ENCODE measurements at regions not wholly inside any gene's neighbourhood (a gene's known extent, or its start where the extent isn't known, plus 50 kb on each side); places are given as distances from the start of the nearest gene placed in this dataset.

GRCh38 chr13:24081387-24081786 lies 79.1 kb upstream of the SPATA13 start:
- no peak for DNase-seq (ENCODE audit: low read depth)
- H3K4me3 ChIP-seq (ENCODE audit: low read length): no peak overlapping the region
- TF ChIP-seq CTCF (conservative IDR thresholded peaks at IDR 0.05; ENCODE audit: low read length): no peak

- no peak for TF ChIP-seq CTCF (conservative IDR thresholded peaks at IDR 0.05; ENCODE audit: low read length)
- H3K4me3 ChIP-seq (ENCODE audit: low read length): no peak overlapping the region
- no peak for DNase-seq (ENCODE audit: low read depth)
Observed at GRCh38 chr13:24083141-24083540, 77.4 kb upstream of the SPATA13 start.

DNA sequence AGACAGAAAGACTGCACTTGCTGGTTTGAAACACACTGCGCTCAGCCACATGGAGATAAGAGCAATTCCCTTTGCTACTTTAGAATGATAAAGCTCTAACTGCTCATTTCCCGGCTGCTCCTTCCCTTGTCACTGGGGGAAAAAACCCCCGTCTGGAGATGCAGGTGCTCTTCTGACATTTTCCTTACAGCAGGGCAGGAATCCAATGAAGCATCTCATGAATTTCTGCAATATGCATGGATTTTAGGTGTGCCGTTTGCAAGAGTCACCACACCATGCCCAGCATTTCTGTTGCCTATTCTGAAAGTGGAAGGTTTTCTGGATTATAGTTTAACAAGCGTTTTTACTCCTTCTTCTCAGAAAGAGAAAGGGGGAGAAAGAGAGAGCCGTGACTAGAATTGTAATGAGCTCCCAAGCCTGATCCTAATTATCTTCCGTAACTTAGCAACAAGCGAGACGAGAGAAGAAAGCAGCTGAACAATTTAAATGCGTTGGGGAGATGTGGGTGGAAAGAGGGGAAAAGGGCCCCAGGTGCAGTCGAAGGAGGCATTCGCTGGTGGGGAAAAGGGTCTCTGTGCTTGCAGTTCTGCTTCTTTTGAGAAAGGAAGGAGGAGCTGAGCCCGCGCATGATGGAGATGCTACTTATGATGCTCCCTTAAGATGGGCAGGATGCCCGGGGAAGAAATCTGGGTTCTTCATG lies 76.6 kb upstream of the SPATA13 start:
- DNase-seq (ENCODE audit: low read depth): no peak
- H3K4me3 ChIP-seq (ENCODE audit: low read length): no peak overlapping the region; the same call in 1 of the 2 replicates
- TF ChIP-seq CTCF (conservative IDR thresholded peaks at IDR 0.05; ENCODE audit: low read length): no peak

DNA sequence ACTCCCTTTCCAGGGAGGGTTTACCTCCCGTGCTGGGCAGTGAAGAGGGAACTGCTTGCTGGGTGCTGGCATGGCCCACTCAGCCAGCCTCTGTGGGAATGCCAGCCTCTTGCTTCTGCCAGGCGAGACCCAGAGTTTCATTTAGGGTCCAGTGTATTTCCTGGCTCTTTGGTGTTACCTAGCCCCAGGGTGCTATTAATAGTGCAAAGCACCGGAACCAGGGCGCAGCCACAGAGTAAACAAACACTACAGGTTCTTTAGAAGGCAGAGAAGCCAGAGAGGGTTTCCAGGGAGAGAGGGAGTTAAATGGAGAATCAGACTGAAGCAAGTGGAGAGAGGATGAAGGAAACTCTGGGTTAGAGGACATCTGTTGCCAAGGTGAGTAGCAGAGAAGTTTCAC lies 74.9 kb upstream of the SPATA13 start:
- no peak overlapping the region for H3K4me3 ChIP-seq (ENCODE audit: low read length)
- TF ChIP-seq CTCF (conservative IDR thresholded peaks at IDR 0.05; ENCODE audit: low read length): no peak
- DNase-seq (ENCODE audit: low read depth): no peak

DNA sequence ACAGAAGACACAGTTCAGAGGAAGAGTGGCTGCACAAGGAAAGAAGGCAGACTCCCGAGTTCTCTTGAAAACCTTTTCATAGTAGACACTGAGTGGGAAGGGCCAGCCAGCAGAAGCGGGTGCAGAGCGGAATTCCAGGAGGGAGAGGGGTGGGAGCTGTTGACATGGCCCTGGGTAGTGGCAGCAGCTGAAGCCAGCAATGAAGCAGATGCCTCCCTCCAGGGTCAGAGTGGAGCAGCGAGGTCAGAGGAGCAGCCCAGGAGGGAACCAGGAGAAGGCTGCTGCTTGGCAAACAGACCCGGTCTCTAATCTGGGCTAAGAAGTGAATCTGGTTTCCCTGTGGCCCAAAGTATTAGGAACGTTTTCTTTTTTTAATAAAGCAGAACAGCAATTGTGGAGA lies 73.9 kb upstream of the SPATA13 start:
- TF ChIP-seq CTCF (conservative IDR thresholded peaks at IDR 0.05; ENCODE audit: low read length): no peak
- H3K4me3 ChIP-seq (ENCODE audit: low read length): no peak overlapping the region
- DNase-seq (ENCODE audit: low read depth): no peak

DNA sequence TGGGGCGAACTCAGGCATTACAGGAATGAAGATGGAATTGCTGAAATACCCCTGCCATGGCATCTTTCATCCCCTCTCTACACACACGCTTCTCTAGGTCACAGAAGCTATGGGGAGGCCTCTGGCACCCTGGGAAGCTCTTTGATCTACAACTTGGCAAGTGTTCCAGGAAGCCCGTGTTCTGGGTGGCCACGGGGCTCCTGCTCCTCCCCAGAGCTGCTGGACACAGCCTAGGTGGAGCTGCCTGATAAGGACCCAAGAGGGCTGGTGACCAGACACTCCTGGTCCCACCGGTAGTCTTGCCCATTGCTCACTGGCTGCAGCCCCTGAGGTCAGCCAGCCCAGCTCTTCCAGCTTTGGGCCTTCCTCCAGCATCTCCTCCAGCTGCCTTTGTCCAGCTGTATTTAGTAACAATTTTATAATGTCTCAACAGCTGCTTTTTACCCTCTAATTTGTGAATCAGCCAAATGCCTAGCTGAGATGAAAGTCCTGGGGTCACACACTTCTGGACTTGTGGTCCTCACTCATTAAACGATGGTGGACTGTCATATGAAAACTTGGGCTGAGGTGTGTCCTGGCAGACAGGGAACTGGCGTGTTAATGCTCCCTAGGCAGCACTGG lies 72.8 kb upstream of the SPATA13 start:
- no peak for DNase-seq (ENCODE audit: low read depth)
- TF ChIP-seq CTCF (conservative IDR thresholded peaks at IDR 0.05; ENCODE audit: low read length): no peak
- H3K4me3 ChIP-seq (ENCODE audit: low read length): no peak overlapping the region

DNA sequence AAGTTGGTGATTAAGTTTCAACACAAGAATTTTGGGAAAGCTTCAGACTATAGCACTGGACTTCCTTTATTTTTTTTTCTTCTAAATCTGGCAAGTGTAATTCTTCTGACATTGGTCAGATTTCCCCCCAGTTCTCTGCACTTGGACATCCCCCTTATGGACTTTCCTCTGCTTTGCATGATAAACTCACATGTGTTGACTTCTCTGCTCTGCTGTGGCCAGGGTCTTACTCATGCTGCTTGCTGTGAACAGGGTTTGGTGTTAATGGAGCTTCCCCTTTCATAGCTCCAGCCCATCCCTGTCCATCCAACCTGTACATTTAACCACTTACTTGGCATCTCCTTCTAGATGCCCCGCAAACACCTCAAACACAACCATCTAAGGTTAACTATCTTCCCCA lies 70.5 kb upstream of the SPATA13 start:
- DNase-seq (ENCODE audit: low read depth): no peak
- no peak for TF ChIP-seq CTCF (conservative IDR thresholded peaks at IDR 0.05; ENCODE audit: low read length)
- no peak overlapping the region for H3K4me3 ChIP-seq (ENCODE audit: low read length)

Measured in AG10803 (cell line).